ENCODE measurements at regions not wholly inside any gene's neighbourhood (a gene's known extent, or its start where the extent isn't known, plus 50 kb on each side); places are given as distances from the start of the nearest gene placed in this dataset.

GRCh38 chr3:132084982-132085381 is 50.2 kb upstream of the CPNE4 start:
- no peak for TF ChIP-seq CTCF (IDR thresholded peaks at IDR 0.05; ENCODE audit: unreplicated experiment in 3 of 3)
- no peak overlapping the region for H3K27ac Mint-ChIP-seq
- no peaks in the 10 kb centered on the region for H3K27me3 Mint-ChIP-seq (ENCODE audit: low read depth)
- H3K4me3 Mint-ChIP-seq: no peak overlapping the region
- no peaks in the 10 kb centered on the region for H3K36me3 Mint-ChIP-seq (ENCODE audit: low read depth)
- no peaks in the 10 kb centered on the region for H3K9me3 Mint-ChIP-seq
- H3K4me1 Mint-ChIP-seq: no peaks in the 10 kb centered on the region

- TF ChIP-seq CTCF (IDR thresholded peaks at IDR 0.05; ENCODE audit: unreplicated experiment in 3 of 3): no peak
- Mint-ChIP-seq H3K4me1 (no peaks in the 10 kb centered on the region), H3K27me3 (ENCODE audit: low read depth) (no peaks in the 10 kb centered on the region), H3K4me3 (no peak overlapping the region), H3K27ac (no peak overlapping the region), H3K9me3 (no peaks in the 10 kb centered on the region), H3K36me3 (ENCODE audit: low read depth) (no peaks in the 10 kb centered on the region)
Measured at GRCh38 chr3:132087356-132087755, 52.5 kb upstream of the CPNE4 start.

- H3K4me3 Mint-ChIP-seq: no peak overlapping the region
- no peak for TF ChIP-seq CTCF (IDR thresholded peaks at IDR 0.05; ENCODE audit: unreplicated experiment in 3 of 3)
Measured at GRCh38 chr3:132088291-132088690, 53.5 kb upstream of the CPNE4 start.

GRCh38 chr3:132090921-132091320 is 56.1 kb upstream of the CPNE4 start:
- Mint-ChIP-seq H3K36me3 (ENCODE audit: low read depth) (no peaks in the 10 kb centered on the region), H3K4me3 (no peak overlapping the region), H3K9me3 (no peaks in the 10 kb centered on the region), H3K27ac (no peak overlapping the region), H3K27me3 (ENCODE audit: low read depth) (no peaks in the 10 kb centered on the region), H3K4me1 (no peaks in the 10 kb centered on the region)
- TF ChIP-seq CTCF (IDR thresholded peaks at IDR 0.05; ENCODE audit: unreplicated experiment in 3 of 3): no peak

More at GRCh38 chr3:132088291-132088690, 53.5 kb upstream of the CPNE4 start:
- no peak overlapping the region for H3K27ac Mint-ChIP-seq
- no peaks in the 10 kb centered on the region for H3K9me3 Mint-ChIP-seq
- no peaks in the 10 kb centered on the region for H3K27me3 Mint-ChIP-seq (ENCODE audit: low read depth)
- no peaks in the 10 kb centered on the region for H3K36me3 Mint-ChIP-seq (ENCODE audit: low read depth)
- H3K4me1 Mint-ChIP-seq: no peaks in the 10 kb centered on the region

- Mint-ChIP-seq H3K27ac (no peak overlapping the region), H3K4me1 (no peaks in the 10 kb centered on the region), H3K36me3 (ENCODE audit: low read depth) (no peaks in the 10 kb centered on the region), H3K27me3 (ENCODE audit: low read depth) (peaks cover 3% of the 10 kb centered on the region), H3K4me3 (no peak overlapping the region), H3K9me3 (peaks cover 15% of the 10 kb centered on the region)
- TF ChIP-seq CTCF (IDR thresholded peaks at IDR 0.05; ENCODE audit: unreplicated experiment in 3 of 3): no peak
Measured at GRCh38 chr3:132116601-132117000, 81.8 kb upstream of the CPNE4 start.

GRCh38 chr3:132117642-132118041 is 82.8 kb upstream of the CPNE4 start:
- Mint-ChIP-seq H3K27ac (no peak overlapping the region), H3K27me3 (ENCODE audit: low read depth) (peaks cover 3% of the 10 kb centered on the region), H3K4me1 (no peaks in the 10 kb centered on the region), H3K4me3 (no peak overlapping the region), H3K36me3 (ENCODE audit: low read depth) (no peaks in the 10 kb centered on the region), H3K9me3 (peaks cover 15% of the 10 kb centered on the region)
- no peak for TF ChIP-seq CTCF (IDR thresholded peaks at IDR 0.05; ENCODE audit: unreplicated experiment in 3 of 3)
